ENCODE measurements at regions not wholly inside any gene's neighbourhood (a gene's known extent, or its start where the extent isn't known, plus 50 kb on each side); places are given as distances from the start of the nearest gene placed in this dataset.

DNA sequence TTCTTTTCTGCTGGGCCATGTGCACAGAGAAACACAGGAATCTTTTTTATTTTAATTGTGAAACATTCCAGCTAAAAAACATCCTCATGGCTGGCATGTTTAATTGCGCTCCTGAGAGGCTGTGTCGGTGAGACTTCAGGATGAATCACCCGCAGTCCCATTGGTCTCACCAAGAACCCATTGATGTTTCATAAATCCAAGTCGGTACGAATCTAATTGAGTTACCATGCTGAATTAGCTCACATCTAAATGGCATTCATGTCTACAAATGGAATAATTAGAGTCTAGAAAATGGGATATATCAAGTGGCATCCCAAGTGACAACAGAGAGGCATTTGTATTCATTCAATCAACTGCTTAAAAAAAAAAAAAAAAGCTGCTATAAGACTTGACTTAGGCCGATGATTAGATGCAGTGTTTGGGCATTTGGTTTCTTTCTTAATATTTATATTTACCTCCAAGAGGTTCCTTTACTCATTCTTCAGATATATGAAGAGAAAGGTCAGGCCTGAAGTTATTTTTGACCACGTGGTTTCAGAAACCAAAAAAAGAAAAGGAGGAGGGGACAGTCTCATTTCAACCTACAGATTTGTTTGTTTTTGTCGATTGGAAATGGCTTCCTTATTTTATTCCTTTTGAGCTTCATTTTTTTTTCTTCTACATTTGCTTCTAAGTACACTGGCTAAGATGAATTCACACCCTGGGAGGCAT is 79.1 kb upstream of the FOXB1 start:
- DNase-seq, result no peak

DNA sequence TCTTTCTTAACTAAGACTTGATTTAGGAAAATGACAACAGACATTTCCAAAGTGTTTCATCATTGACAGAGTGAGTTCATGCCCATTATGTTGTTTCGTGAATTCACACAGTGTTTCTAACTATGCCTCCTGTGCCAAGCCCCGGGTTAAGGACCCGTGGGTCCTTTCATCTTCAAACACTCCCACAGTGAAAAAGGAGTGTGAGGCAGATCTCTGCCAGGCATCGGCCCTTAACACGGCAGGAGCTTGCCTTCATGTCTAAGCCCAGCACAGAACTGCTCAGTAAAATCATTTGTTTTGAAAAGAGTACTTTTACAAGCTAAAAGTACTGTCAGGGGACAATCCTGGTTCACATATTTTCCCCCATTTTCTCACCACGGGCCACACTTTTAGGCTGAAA is 80.0 kb upstream of the FOXB1 start:
- no peak for DNase-seq
- Histone ChIP-seq H3K9me3 (peaks cover 0 to 3% (median 0%) of the 10 kb centered on the region in 8 donors), H3K4me3 (no peak overlapping the region), H3K27ac (no peak overlapping the region), H3K4me1 (no peaks in the 10 kb centered on the region), H3K36me3 (no peaks in the 10 kb centered on the region), H3K27me3 (replicated peaks in 1 of 7) (peaks cover 0 to 22% (median 0%) of the 10 kb centered on the region in 7 donors)
- WGBS, 5 donors, result 64 to 84% (median 74%) methylated on average over 6 of the region's 6 CpGs
- intact Hi-C loops (cut with DNase I; ENCODE audit: low total_unique reads), result loop anchor here (10.0 kb wide), 1 partner anchor 251 kb away; no protein-coding TSS in a partner anchor
- TF ChIP-seq, protein P1, sequence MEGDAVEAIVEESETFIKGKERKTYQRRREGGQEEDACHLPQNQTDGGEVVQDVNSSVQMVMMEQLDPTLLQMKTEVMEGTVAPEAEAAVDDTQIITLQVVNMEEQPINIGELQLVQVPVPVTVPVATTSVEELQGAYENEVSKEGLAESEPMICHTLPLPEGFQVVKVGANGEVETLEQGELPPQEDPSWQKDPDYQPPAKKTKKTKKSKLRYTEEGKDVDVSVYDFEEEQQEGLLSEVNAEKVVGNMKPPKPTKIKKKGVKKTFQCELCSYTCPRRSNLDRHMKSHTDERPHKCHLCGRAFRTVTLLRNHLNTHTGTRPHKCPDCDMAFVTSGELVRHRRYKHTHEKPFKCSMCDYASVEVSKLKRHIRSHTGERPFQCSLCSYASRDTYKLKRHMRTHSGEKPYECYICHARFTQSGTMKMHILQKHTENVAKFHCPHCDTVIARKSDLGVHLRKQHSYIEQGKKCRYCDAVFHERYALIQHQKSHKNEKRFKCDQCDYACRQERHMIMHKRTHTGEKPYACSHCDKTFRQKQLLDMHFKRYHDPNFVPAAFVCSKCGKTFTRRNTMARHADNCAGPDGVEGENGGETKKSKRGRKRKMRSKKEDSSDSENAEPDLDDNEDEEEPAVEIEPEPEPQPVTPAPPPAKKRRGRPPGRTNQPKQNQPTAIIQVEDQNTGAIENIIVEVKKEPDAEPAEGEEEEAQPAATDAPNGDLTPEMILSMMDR (IDR thresholded peaks at IDR 0.05 in 8 of 11, conservative IDR thresholded peaks at IDR 0.05 in 3 of 11), result no peak
- TF ChIP-seq POLR2AphosphoS5 (IDR thresholded peaks at IDR 0.05) (no peak), POLR2A (IDR thresholded peaks at IDR 0.05) (no peak)

More for the DNA sequence above, 79.1 kb upstream of the FOXB1 start:
- peaks cover 0 to 3% (median 0%) of the 10 kb centered on the region in 8 donors for H3K9me3 ChIP-seq
- TF ChIP-seq POLR2AphosphoS5 (IDR thresholded peaks at IDR 0.05), result no peak
- TF ChIP-seq, protein P1 (IDR thresholded peaks at IDR 0.05 in 8 of 11, conservative IDR thresholded peaks at IDR 0.05 in 3 of 11), result no peak
- TF ChIP-seq POLR2A (IDR thresholded peaks at IDR 0.05), result no peak
- H3K27me3 ChIP-seq (replicated peaks in 1 of 7), result peaks cover 0 to 29% (median 3%) of the 10 kb centered on the region in 7 donors
- 75 to 81% (median 77%) methylated on average over 8 of the region's 8 CpGs for WGBS, 5 donors
- H3K36me3 ChIP-seq, result no peaks in the 10 kb centered on the region
- intact Hi-C loops (cut with DNase I; ENCODE audit: low total_unique reads), result loop anchor here (10.0 kb wide), 1 partner anchor 250 kb away; no protein-coding TSS in a partner anchor
- H3K4me3 ChIP-seq, result no peak overlapping the region
- H3K27ac ChIP-seq, result no peak overlapping the region
- H3K4me1 ChIP-seq, result no peaks in the 10 kb centered on the region

DNA sequence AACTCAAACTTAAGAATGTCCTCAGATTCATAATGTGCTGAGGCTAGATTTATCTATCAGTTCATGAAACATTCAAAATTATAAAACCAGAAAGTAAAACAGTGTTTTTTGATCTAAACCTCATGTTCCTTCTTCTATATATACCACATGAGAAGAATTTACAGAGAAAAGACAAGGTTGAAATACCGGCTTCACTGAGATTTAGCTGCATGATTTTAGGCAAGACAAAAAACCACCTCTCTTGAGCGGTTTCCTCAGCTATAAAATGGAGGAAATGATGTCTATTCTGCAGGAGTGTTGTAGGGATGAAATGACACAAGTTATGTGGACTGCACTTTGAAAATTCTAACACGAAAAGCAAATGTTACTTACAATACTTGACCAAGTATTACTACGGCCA is 80.6 kb upstream of the FOXB1 start:
- Histone ChIP-seq H3K9me3 (peaks cover 0 to 3% (median 0%) of the 10 kb centered on the region in 8 donors), H3K27me3 (replicated peaks in 1 of 7) (peaks cover 0 to 22% (median 0%) of the 10 kb centered on the region in 7 donors), H3K27ac (no peak overlapping the region), H3K4me1 (no peaks in the 10 kb centered on the region), H3K36me3 (no peaks in the 10 kb centered on the region), H3K4me3 (no peak overlapping the region)
- intact Hi-C loops (cut with DNase I; ENCODE audit: low total_unique reads), result loop anchor here (10.0 kb wide), 1 partner anchor 251 kb away; no protein-coding TSS in a partner anchor
- 78 to 86% (median 83%) methylated on average over 4 of the region's 4 CpGs for WGBS, 5 donors
- no peak for DNase-seq
- TF ChIP-seq, protein P1 (IDR thresholded peaks at IDR 0.05 in 8 of 11, conservative IDR thresholded peaks at IDR 0.05 in 3 of 11), result no peak
- TF ChIP-seq POLR2A (IDR thresholded peaks at IDR 0.05) (no peak), POLR2AphosphoS5 (IDR thresholded peaks at IDR 0.05) (no peak)

All from spleen (tissue), 11 donors.